Keratinocyte (primary cell): ENCODE measurements at regions not wholly inside any gene's neighbourhood (a gene's known extent, or its start where the extent isn't known, plus 50 kb on each side); places are given as distances from the start of the nearest gene placed in this dataset.

Experiments
- DNase-seq: peaks from one replicate; pipeline ENCODE4 v3.0.0-alpha.2; 2011; ENCODE audit warnings: low read depth, missing footprints, low spot score
- FAIRE-seq: peaks from 2 replicates; lab custom pipeline; 2011; peaks lifted over from hg19 to GRCh38; lab: Jason Lieb, UNC
- H2AFZ ChIP-seq: 2 replicates; pipeline ENCODE4 v1.6.0; 2012; ENCODE audit warnings: low read length, control low read depth, inconsistent platforms; ENCODE audit not compliant: control insufficient read depth
- H3K27ac ChIP-seq: 2 replicates; pipeline ENCODE4 v1.5.1; 2011; ENCODE audit warnings: low read length; ENCODE audit not compliant: control insufficient read depth, insufficient read depth
- H3K27me3 ChIP-seq: 3 replicates; pipeline ENCODE4 v1.6.0; 2011; ENCODE audit warnings: low read length; ENCODE audit not compliant: control insufficient read depth, insufficient read depth; ENCODE audit errors: extremely low read depth
- H3K36me3 ChIP-seq, 2 experiments: 2 replicates in 1 of 2; 3 replicates in 1 of 2; pipeline ENCODE4 v1.5.1; 2011; ENCODE audit warnings: low read length in 2 of 2, mild to moderate bottlenecking in 1 of 2; ENCODE audit not compliant: control insufficient read depth in 2 of 2, insufficient read depth in 2 of 2; ENCODE audit errors: extremely low read depth in 1 of 2
- H3K4me1 ChIP-seq: 3 replicates; pipeline ENCODE4 v1.5.1; 2011; ENCODE audit warnings: low read length; ENCODE audit not compliant: control insufficient read depth, insufficient read depth; ENCODE audit errors: extremely low read depth
- H3K4me2 ChIP-seq: 3 replicates; pipeline ENCODE4 v1.6.0; 2011; ENCODE audit warnings: low read depth, low read length; ENCODE audit not compliant: control insufficient read depth, insufficient read depth; ENCODE audit errors: extremely low read depth
- H3K4me3 ChIP-seq, 3 experiments: fragments of 200-600 bp in 1 of 3; sonication (generic) in 1 of 3; 2 replicates in 2 of 3; 3 replicates in 1 of 3; pipeline ENCODE4 v1.5.1; 2011 to 2016; ENCODE audit warnings: low read length in 3 of 3, mild to moderate bottlenecking in 3 of 3, control low read depth in 2 of 3, inconsistent platforms in 1 of 3, low read depth in 1 of 3, mixed read lengths in 1 of 3, mixed run types in 1 of 3, moderate library complexity in 1 of 3; ENCODE audit not compliant: control insufficient read depth in 2 of 3, insufficient read depth in 2 of 3; ENCODE audit errors: extremely low read depth in 1 of 3
- H3K79me2 ChIP-seq: 2 replicates; pipeline ENCODE4 v1.6.0; 2012; ENCODE audit warnings: low read length; ENCODE audit not compliant: control insufficient read depth, insufficient read depth
- H3K9ac ChIP-seq: 3 replicates; pipeline ENCODE4 v1.6.0; 2011; ENCODE audit warnings: low read length; ENCODE audit not compliant: control insufficient read depth, insufficient read depth; ENCODE audit errors: extremely low read depth
- H3K9me1 ChIP-seq: 3 replicates; pipeline ENCODE4 v1.6.0; 2011; ENCODE audit warnings: low read length; ENCODE audit not compliant: control insufficient read depth, insufficient read depth; ENCODE audit errors: extremely low read depth
- H3K9me3 ChIP-seq: 2 replicates; pipeline ENCODE4 v1.5.1; 2012; ENCODE audit warnings: low read depth, low read length; ENCODE audit not compliant: control insufficient read depth
- H4K20me1 ChIP-seq: 3 replicates; pipeline ENCODE4 v1.6.0; 2011; ENCODE audit warnings: low read length; ENCODE audit not compliant: control insufficient read depth, insufficient read depth; ENCODE audit errors: extremely low read depth
- CTCF ChIP-seq, 3 experiments: IDR thresholded peaks in 1 of 3; conservative IDR thresholded peaks in 1 of 3; optimal IDR thresholded peaks in 1 of 3; 2 replicates in 2 of 3; 3 replicates in 1 of 3; pipeline versions ENCODE3 to v1.5.1; 2011; ENCODE audit warnings: low read length in 3 of 3, mild to moderate bottlenecking in 3 of 3, moderate library complexity in 2 of 3, control low read depth in 1 of 3, inconsistent platforms in 1 of 3; ENCODE audit not compliant: insufficient read depth in 2 of 3; ENCODE audit errors: extremely low read depth in 1 of 3
- EZH2 ChIP-seq: IDR thresholded peaks from one replicate; pipeline ENCODE4 v1.6.1; 2012; ENCODE audit warnings: inconsistent platforms, mild to moderate bottlenecking, low read length, moderate library complexity
- dilution Hi-C: fragments of 300-500 bp; cut with MboI; formaldehyde crosslinking; loops from one replicate; pipeline ENCODE4 v1.7.0; 2020; ENCODE audit warnings: low sequenced_read_pairs; ENCODE audit not compliant: extremely low pct_ligation_motif_present

- no peak for FAIRE-seq
- H3K27me3 ChIP-seq = no peaks in the 10 kb centered on the region
- TF ChIP-seq EZH2 (no peak), CTCF (optimal IDR thresholded peaks at IDR 0.05 in 1 of 3, IDR thresholded peaks at IDR 0.05 in 1 of 3, conservative IDR thresholded peaks at IDR 0.05 in 1 of 3; ENCODE audit: extremely low read depth in 1 of 3, insufficient read depth in 2 of 3, low read length in 3 of 3) (no peak)
- no peak overlapping the region for H2AFZ ChIP-seq
- no peaks in the 10 kb centered on the region for H3K9me1 ChIP-seq
- H3K27ac ChIP-seq = no peak overlapping the region
- no peaks in the 10 kb centered on the region for H4K20me1 ChIP-seq
- no peak for DNase-seq
- no peaks in the 10 kb centered on the region for H3K79me2 ChIP-seq
- H3K4me3 ChIP-seq = no peak overlapping the region
- H3K4me2 ChIP-seq = no peak overlapping the region
- dilution Hi-C loops = no loop called here
- H3K4me1 ChIP-seq = no peaks in the 10 kb centered on the region
- no peak overlapping the region for H3K9ac ChIP-seq
- H3K36me3 ChIP-seq = no peaks in the 10 kb centered on the region
- H3K9me3 ChIP-seq = peaks cover 6% of the 10 kb centered on the region
These were observed 628.3 kb upstream of the PFKP start for GRCh38 chr10:2439000-2439399.

DNA sequence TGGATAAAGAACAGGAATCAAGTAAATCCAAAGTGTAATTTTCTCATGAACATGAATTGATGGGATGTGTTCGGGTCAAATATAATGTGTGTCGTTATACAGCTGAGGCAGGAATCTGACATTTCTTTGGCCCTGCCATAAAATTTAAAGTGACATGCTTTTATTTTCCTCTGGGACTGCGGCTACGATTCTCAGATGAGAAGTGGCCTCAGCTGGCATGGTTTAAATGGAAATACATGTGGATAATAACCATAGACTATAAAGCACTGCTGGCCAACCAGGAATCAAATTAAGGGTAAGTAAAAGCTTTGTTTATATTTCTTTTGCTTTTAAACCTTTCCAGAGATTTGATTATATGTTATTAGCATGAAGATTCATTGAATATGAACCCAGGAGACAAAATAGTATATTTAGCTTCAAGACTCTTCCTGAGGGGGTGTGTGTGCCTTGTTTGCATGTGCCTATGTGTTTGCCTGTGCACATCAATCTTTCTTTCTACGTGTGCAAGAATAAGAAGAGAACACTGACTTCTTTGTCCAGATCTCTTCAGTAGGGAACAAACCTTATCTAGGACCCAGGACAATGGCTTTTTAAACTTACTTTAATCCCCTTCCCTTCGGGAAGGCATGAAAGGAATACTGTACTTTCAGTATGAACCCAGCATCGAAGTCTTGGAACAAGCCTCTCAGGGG, 629.0 kb upstream of the PFKP start:
- Histone ChIP-seq H3K36me3 (no peaks in the 10 kb centered on the region), H3K9me3 (peaks cover 6% of the 10 kb centered on the region), H2AFZ (no peak overlapping the region), H3K9me1 (no peaks in the 10 kb centered on the region), H4K20me1 (no peaks in the 10 kb centered on the region), H3K9ac (no peak overlapping the region), H3K27me3 (no peaks in the 10 kb centered on the region), H3K4me2 (no peak overlapping the region), H3K27ac (no peak overlapping the region), H3K4me1 (no peaks in the 10 kb centered on the region), H3K79me2 (no peaks in the 10 kb centered on the region), H3K4me3 (no peak overlapping the region)
- FAIRE-seq = no peak
- TF ChIP-seq CTCF (optimal IDR thresholded peaks at IDR 0.05 in 1 of 3, IDR thresholded peaks at IDR 0.05 in 1 of 3, conservative IDR thresholded peaks at IDR 0.05 in 1 of 3; ENCODE audit: extremely low read depth in 1 of 3, insufficient read depth in 2 of 3, low read length in 3 of 3) = no peak
- TF ChIP-seq EZH2 = no peak
- dilution Hi-C loops = no loop called here
- DNase-seq = no peak
